Hypothalamus (tissue), 51 donors: ENCODE measurements at regions not wholly inside any gene's neighbourhood (a gene's known extent, or its start where the extent isn't known, plus 50 kb on each side); places are given as distances from the start of the nearest gene placed in this dataset.

ENCODE experiments used
- DNase-seq, 51 donors: peaks; one replicate each; lab custom pipeline; 2025; lab: John Stamatoyannopoulos, UW

DNA sequence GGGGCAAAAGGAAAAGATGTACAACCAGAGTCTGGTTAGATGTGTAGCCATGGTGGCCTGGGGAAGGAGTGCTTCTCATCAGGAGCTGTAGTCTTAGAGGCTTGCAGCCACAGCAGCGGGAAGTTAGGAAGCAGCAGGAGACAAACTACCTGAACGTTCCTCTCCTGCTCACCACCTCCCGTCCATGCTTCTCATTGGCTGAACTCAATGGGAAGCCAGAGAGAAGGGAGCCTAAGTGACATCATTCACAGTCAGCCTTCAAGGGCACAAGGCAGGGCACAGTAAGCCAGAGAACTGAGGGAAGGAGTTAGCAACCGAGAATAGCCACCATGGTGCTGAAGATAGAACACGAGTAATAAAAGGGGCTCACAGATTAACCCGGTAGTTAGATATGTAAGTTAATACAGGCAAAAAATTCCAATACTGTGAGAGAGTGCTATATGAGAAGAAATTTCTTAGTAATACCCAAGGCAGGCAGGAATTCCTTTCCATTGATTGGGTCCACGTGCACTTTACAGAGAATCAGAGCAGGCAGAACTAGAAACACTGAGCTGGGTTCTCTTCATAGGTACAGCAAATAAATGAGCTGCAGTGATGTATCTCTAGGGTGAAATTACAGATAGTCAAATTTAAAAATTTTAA, 391.5 kb upstream of the DACH1 start:
- no peak for DNase-seq

DNA sequence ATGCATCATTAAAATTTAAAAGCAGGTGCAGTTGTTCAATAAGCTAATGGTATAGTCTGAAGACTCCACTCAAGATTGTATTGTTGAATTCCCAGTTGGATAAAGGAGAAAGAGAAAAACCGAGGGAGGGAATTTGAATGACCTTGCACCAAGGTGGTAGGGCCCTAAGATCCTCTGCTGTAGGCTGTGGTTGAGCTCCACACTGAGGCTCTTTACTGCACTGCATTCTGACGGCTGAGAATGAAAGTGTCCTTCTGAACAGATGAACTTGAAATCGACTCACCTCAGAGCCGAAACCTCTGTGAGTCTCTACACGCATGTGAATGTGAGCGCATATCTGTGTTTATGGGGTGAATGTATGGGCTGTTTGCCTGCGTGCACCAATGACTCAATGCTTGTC, 388.9 kb upstream of the DACH1 start:
- peak in 16 of 51 donors; percentile 0 to 32 (median 4) for DNase-seq

DNA sequence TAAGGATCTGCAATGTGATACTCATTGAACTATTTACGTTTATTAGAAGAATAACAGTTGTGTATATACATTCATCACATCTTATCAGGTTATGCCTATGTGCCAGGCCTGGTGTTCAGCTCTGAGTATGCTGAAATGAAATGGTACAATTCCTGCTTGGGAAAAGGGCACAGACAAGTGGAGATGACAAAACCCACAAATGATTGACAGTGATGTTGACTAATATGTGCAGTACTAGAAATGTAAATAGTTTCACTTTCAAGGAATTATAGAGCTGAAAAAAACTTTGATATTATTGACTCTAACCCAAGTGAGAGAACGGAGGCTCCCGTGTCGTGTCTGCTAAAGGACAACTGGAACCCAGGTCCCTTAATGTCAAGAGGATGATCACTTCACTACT, 386.8 kb upstream of the DACH1 start:
- DNase-seq = no peak

DNA sequence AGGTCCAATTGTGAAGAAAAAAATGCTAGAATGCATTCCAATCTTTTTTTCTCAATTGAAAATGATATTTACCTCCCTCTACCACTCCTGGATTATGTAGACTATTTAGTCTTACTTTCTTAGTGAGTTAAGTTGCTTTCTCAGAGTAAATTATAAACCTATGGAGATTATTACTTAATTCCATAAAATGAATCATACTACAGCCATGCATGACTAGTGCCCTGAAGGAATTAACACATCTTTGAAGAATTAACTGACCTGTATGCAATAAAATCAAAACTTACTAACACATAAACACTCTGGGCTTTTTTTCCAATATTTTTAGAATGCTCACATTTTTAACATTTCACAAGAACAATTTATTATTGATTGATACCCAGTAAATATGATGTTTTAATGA, 379.4 kb upstream of the DACH1 start:
- DNase-seq = no peak

DNA sequence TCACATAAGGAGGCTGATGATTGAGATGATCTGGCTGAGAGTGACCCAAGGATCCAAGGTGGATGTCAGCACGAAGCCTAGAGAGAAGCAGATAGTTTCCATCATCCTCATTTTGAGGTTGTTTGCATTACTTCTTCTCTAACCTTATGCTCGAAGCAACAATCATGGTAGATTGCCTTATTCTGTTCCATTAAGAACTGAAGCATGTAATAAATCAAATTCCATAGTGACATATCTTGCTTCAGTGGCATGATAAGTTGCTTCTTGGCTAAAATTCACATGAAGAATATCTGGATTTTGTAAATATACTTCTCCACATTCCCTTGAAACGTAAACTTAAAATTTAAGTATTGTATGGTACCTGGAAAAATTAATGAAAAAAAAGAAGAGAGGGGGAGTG, 377.8 kb upstream of the DACH1 start:
- no peak for DNase-seq

DNA sequence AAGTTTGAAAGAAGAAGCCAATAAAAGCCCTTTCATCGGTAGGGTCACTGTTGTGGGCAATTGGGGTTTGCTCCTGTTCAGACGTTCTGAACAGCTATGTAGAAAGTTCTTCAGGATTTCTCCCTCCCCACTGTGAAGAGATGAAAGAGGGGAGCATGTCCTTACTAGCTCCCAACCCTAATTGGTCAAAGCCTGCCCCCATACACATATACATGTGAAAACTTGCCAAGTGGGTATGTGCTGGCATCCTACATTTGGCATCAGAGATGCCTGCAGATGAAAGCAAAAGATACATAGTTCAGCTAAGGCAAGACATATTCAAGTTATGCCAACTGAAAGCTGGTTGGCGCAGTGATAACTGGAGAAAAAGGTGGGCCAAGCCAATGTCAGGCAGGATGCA, 363.1 kb upstream of the DACH1 start:
- DNase-seq = no peak

DNA sequence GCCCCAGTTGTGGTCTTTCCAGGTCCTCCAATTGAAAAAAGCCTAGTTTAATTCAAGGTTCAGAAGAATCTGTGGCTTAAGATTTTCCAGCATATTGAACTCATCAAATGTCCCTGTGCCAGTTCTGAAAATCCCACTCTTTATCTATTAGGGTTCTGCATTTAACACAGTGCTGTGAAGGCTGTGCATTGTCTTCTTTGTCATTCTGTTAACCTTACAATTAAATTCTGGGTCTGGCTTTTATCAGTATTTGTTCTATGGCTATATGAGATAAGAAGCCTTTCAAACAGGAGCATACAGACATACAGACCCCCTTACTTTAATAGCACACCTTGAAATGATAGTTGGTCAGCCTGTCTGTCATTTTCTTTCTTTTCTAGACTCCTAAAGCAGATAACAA, 362.1 kb upstream of the DACH1 start:
- DNase-seq = no peak

DNA sequence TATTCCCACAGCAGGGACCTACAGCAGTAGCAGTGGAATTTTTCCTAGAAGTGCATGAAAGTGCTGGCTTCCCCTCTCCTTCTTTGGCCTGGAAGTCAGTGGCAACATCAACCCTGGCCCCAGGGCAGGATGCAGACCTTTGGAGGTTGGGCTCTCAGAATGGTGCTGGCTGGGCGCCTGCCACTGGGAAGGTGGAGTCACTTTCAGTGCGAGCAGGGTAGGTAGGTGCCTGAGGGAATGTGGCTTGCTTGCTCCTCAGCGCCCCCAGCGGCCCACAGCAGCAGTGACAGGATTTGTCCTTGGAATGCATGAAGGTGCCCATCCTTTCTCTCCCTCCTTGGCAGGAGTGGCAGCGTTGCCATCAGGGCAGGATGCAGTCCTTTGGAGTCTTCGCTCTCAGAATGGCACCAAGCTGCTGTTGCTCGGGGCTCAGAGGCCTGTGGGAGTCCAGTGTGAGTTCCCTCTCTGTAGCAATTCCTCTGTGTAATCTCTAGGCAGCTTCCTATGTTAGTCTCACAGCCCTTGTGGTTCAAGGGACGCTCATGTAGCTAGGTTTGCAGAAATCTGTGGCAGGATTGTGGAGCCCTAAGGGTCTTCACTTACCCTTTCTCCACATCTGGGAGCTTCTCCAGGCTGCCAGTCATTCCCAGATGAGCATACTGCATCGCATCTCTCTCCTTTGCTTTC, 354.4 kb upstream of the DACH1 start:
- peak in 4 of 51 donors; percentile 0 to 22 (median 2) for DNase-seq

DNA sequence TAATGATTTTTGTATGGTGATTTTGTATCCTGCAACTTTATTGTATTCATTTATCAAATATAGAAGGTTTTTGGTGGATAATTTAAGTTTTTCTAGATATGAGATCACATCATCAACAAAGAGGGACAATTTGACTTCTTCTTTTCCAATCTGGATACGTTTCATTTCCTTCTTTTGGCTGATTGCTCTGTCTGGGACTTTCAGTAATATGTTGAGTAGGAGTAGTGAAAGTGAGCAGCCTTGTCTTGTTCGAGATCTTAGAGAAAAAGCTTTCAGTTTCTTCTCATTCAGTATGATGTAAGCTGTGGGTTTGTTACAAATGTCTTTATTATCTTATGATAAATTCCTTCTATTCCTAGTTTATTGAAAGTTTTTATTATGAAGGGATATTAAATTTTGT, 352.0 kb upstream of the DACH1 start:
- DNase-seq = no peak

DNA sequence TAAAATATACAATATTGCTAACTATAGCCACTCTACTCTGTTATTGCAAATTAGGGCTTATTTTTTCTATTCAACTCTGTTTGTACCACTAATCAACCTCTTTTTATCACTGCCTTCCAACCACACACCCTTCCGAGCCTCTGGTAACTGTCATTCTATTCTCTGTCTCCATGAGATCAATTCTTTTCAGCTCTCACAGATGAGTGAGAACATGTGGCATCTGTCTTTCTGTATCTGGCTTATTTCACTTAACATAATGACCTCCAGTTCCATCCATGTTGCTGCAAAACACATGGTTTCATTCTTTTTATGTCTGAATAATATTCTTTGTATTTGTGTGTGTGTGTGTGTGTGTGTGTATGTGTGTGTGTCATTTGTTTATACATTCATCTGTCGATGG, 350.1 kb upstream of the DACH1 start:
- no peak for DNase-seq

DNA sequence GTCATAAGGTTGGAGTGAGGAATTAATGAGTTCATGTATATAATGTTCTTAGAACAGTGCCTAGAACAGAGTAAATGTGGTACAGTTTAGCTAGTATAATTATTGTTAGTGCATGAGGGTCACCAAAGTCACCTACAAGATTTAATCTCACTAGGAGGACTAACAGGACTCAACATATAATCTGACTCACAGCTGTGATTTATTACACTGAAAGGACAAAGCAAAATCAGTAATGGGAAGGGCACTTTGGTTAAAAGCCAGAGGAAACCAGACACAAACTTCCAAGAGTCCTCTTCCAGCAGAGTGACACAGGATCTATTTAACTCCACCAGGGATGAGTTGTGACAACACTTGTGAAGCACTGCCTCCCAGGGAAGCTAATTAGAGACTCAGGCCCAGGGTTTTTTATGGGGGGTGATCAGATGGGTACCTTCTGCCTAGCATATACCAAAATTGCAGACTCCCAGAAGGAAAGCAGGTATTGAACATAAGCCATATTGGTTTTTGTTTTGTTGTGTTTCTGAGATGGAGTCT, 341.2 kb upstream of the DACH1 start:
- no peak for DNase-seq

DNA sequence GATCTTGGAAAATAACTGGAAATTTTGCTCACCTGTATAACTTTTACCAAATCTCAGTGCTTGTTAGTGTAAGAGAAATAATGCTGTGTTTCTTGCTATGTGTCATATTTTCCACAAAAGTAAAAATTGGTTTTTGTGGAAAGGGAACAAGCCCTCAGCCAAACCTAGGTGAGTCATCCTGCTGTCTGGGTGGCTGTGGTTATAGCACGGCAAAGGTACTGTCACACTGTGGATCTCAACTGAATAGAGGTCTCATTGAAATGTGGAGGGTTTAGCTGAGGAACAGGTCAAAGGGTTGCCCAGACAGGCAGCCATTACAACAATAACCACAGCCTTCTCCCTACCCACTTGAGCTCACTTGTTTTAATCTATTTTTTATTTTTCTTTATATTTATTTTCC, 338.8 kb upstream of the DACH1 start:
- no peak for DNase-seq

DNA sequence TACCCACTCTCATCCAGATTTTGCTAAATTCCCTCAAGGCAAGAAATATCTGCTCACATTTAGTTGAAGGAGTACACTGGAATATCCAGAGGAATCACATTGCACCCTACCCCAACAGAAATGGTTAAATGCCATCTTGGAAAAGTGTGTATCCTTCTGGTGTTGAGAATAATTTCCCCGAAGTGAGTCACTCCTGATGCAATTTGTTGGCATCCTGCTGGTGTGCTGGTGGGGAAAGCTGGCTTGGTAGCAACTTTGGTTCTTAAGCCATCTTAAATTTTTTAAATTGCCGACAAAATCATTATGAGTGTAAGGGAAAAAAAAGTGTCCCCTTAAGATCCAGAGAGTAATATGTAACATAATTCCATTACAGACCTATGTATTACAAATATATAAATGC, 337.3 kb upstream of the DACH1 start:
- DNase-seq = no peak

DNA sequence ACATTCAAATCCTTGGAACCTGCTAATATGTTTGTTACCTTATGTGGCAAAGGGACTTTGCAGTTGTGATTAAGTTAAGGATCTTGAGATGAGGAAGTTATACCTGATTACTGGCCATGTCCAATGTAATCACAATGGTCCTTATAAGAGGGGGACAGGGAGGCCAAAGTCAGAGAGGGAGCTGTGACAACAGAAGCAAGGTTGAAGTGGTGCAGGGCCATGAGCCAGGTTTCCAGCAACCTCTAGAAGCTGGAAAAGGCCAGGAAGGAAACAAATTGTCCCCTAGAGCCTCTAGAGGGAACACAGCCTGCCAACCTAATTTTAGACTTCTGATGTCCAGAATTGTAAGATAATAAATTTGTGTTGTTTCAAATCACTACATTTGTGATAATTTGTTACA, 334.7 kb upstream of the DACH1 start:
- no peak for DNase-seq

DNA sequence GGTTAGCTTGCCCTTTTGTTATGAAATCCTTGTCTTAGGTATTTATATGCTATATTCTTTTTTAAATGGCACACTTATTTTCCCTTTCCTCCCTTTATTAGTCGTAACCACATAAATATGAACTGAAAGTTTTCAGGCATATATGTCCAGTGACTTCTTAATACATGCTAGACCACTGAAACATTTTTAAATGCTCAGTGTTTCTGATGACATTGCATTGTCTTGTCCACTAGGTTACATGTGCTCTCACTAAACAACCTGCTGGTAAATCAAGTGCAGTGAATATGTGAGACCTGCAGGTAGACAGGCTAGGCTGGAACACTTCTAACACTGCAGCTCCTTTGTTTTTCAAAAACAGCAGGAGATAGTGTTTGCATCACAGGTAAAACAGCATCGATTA, 332.6 kb upstream of the DACH1 start:
- DNase-seq = no peak

DNA sequence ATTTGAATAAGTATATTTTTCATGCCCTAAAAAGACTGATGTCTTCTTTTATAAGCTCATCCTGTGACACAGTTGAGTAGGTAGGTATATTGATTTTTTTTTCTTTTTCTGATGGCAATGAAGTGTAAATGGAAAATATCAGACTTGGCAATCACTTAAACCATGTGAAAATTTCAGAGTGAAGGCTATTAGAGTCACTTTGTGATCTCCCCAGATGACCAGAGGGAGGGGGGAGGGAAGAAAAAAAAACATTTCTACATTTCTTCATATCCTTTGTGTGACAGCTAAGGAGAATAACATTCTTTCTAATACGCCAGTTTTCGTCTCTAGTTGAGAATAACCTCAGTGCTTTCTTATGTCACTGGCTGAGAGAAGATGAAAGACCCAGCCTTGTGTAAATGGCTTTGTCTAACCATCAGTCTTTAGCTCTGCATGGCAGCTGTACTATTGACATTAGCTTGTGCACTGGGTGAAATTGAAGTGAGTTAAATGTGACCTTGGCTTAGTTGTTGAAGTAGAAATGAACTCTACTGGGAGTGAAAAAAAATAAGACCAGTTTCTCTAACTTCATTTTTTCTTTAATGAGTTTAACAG, 332.1 kb upstream of the DACH1 start:
- DNase-seq = no peak

DNA sequence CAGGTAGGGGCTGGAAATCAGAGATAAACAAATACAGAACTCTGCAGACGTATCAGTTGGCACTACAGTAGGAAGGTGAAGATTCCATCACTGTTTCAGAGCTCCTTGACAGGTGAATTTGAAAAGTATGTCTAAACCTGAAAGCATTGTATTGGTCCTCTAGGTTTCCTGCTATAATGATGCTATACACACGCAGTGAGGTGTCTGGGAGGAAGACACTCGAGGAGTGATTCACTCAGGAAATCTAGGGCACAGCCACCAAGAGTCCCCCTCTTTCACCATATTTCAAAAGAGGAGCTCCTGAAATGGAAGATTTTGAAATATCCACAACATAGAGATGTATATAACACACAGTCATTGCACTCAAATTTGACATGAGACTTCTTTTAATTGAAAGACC, 331.0 kb upstream of the DACH1 start:
- no peak for DNase-seq

DNA sequence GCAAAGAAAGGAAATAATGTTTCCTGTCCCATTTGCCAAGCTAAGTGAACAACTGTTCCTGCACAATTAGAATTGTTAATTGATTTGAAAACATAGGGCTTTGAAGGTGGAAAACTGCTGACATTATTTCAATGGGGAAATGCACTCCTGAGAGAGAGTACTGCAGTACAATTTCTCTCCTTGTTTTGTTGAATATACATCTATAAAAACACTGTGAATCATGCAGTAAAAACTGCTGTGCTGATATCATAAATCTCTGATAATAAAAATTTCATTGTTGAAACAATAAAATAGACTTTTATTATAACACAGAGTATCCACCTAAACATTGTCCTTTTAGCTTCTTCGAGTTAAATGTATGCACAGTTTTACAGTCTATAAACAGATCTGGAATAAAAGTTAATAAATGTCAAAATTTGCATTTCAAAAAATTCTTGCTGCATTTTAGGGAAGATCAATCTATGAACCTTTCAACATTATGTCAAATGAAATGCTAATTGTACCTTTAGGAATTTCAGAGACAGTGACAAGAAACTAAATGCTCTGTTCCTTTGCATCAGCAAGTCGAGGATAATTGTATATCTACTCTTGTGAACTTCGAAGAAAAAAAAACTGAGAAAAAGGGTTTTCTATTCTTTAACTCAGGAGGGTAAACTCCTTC, 328.2 kb upstream of the DACH1 start:
- DNase-seq = no peak

DNA sequence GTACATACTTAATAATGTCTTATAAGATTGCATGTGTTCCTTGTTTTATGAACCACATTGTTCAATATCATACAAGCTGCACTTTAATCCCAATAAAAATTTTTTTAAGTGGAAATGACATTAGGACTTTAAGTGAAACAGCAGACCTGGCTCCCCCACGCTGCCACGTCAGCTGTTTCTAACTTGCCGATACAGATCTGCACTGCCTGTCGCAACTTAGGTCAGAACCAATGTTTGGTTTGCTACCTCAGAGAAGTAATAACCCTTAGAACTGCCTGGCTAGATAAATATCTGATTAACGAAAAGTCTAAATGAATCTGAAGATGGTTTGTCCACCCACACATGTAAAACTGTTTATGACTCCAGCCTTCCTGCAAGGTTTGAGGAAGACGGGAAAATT, 327.5 kb upstream of the DACH1 start:
- no peak for DNase-seq

DNA sequence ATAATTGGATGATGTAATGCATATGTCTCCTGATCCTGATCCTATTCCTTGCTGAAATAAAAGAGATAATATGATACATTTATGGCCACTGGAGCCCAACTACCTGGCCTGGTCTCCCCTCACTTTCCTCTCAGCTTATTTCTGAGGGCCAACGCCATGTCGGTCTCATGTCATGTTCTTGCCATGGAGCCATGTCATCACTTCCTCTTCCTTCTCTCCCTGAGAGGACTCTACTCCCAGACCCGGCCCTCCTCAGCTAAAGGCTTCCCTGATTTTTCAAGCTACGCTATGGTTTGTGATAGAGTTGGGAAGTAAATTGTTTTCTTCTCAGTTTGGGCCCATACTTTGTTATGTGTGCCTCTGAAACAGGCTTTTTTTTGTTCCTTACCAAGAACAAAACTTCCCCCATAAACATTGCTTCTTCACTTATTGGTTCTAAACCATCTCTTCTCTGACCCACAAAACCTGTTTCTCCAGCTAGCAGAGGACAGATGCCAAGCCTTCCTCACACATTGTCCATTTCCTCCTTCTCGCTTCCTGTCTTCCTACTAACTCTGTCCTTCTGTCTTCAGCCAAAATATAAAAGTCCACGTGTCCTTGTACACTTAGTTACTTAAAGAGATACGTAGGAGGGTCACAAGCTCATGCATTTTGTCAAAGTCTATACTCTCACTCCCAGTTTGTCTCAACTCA, 319.9 kb upstream of the DACH1 start:
- no peak for DNase-seq

DNA sequence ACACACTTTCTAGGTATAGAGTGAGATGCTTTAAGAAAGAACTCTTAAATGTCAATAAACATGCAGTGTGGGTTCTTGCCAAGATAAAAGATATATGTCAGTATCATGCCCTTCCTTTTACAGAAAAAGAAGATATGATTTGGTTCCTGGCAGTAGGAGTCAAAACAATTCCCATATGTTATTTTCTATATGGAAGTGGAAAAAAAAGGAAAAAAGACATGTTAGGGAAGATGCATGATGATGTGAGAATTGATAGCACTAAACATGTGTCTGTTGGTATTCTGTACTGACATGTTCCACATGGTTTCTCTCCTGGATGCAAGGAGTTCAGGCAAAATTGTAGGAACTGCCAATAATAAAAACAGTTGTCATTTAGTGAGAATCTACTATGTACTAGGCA, 318.8 kb upstream of the DACH1 start:
- no peak for DNase-seq
